Mesothelial cell of epicardium (in vitro differentiated cells): ENCODE measurements at regions not wholly inside any gene's neighbourhood (a gene's known extent, or its start where the extent isn't known, plus 50 kb on each side); places are given as distances from the start of the nearest gene placed in this dataset.

Experiments used
- DNase-seq, 2 experiments: peaks; one replicate each; pipeline ENCODE4 v3.0.0; 2021; ENCODE audit warnings: low spot score in 2 of 2; ENCODE audit not compliant: unreplicated experiment in 2 of 2
- H3K27ac Mint-ChIP-seq: 2 replicates; pipeline ENCODE4 v1.8.0; 2021; ENCODE audit warnings: mixed read lengths
- H3K27me3 Mint-ChIP-seq: 2 replicates; pipeline ENCODE4 v1.8.0; 2021; ENCODE audit warnings: low read depth, mixed read lengths
- H3K36me3 Mint-ChIP-seq: 2 replicates; pipeline ENCODE4 v1.8.0; 2021; ENCODE audit warnings: mixed read lengths
- H3K4me1 Mint-ChIP-seq: 2 replicates; pipeline ENCODE4 v1.8.0; 2021; ENCODE audit warnings: mixed read lengths
- H3K4me3 Mint-ChIP-seq: 2 replicates; pipeline ENCODE4 v1.8.0; 2021; ENCODE audit warnings: mild to moderate bottlenecking, moderate library complexity, mixed read lengths
- H3K9me3 Mint-ChIP-seq: 2 replicates; pipeline ENCODE4 v1.8.0; 2021; ENCODE audit warnings: mixed read lengths
- TF ChIP-seq, protein P1 (sequence below): fragments of 200-600 bp; sonication (generic); IDR thresholded peaks from one replicate; pipeline ENCODE4 v1.5.0; 2021; ENCODE audit warnings: antibody characterized with exemption; ENCODE audit not compliant: unreplicated experiment

DNA sequence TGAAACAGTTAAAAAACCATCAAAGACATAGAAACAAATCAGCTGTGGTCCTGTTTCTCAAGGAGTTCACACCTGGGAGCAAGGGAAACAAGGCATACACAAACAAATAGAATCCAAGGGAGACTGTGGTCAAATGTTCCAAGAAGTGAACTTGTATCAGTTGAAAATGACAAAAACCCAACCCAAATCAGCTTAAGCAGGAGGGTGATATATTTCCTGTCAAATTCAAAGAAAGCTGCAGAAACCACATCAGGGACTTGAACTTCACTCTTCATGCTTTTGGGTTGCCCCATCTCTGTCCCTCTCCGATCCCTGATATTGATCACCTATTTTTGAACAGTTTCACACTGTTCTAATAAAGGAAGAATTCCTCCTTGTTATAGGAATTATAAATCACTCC lies 148.6 kb upstream of the FMR1 start:
- Mint-ChIP-seq H3K9me3 (peaks cover 49% of the 10 kb centered on the region), H3K36me3 (no peaks in the 10 kb centered on the region)

DNA sequence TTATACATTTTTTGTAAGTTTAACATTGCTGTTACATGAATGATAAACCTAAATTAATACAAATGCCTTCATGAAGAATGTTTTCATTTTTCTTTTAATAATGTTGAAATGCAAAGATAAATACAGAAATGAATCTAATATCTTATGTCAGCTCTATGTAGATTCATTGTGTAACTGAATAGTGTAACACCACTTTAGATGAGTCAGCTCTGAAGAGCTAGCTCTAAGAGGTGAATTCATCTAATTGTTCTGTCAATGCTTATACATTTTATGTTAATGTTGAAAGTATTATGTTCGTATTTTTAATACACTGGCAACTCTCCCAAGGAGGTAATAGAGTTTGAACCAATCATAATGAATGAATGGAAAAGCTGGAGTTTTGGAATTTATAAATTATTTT lies 146.9 kb upstream of the FMR1 start:
- Mint-ChIP-seq H3K9me3 (peaks cover 58% of the 10 kb centered on the region), H3K27me3 (no peaks in the 10 kb centered on the region), H3K4me3 (no peak overlapping the region), H3K36me3 (no peaks in the 10 kb centered on the region), H3K4me1 (no peaks in the 10 kb centered on the region), H3K27ac (no peak overlapping the region)
- TF ChIP-seq, protein P1, sequence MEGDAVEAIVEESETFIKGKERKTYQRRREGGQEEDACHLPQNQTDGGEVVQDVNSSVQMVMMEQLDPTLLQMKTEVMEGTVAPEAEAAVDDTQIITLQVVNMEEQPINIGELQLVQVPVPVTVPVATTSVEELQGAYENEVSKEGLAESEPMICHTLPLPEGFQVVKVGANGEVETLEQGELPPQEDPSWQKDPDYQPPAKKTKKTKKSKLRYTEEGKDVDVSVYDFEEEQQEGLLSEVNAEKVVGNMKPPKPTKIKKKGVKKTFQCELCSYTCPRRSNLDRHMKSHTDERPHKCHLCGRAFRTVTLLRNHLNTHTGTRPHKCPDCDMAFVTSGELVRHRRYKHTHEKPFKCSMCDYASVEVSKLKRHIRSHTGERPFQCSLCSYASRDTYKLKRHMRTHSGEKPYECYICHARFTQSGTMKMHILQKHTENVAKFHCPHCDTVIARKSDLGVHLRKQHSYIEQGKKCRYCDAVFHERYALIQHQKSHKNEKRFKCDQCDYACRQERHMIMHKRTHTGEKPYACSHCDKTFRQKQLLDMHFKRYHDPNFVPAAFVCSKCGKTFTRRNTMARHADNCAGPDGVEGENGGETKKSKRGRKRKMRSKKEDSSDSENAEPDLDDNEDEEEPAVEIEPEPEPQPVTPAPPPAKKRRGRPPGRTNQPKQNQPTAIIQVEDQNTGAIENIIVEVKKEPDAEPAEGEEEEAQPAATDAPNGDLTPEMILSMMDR = no peak
- DNase-seq = no peak

More for the DNA sequence above, 148.6 kb upstream of the FMR1 start:
- Mint-ChIP-seq H3K4me3 (no peak overlapping the region), H3K27ac (no peak overlapping the region), H3K4me1 (no peaks in the 10 kb centered on the region), H3K27me3 (no peaks in the 10 kb centered on the region)
- no peak for DNase-seq
- TF ChIP-seq, protein P1 = no peak

DNA sequence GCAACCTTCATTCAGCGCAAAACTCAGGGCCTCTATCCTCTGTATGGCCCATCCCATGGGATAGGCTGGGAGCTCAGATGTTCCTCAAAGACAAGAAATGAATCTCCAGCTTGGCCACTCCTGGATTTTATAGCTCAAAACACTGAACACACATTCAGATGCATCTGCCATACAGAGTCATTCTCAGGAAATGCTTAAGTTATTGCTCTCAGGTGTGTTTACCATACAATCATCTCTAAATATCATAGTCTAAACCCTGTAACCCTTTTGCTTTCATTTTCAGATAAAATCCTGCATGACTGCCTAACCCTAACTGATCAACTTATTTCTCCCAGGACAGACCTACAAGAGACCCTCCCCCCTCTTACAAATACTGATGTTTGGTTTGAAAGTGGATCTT lies 140.9 kb upstream of the FMR1 start:
- no peaks in the 10 kb centered on the region for H3K27me3 Mint-ChIP-seq
- TF ChIP-seq, protein P1 = no peak
- H3K36me3 Mint-ChIP-seq = no peaks in the 10 kb centered on the region
- peaks cover 54% of the 10 kb centered on the region for H3K9me3 Mint-ChIP-seq
- H3K4me1 Mint-ChIP-seq = no peaks in the 10 kb centered on the region
- no peak overlapping the region for H3K4me3 Mint-ChIP-seq
- DNase-seq = no peak
- no peak overlapping the region for H3K27ac Mint-ChIP-seq

DNA sequence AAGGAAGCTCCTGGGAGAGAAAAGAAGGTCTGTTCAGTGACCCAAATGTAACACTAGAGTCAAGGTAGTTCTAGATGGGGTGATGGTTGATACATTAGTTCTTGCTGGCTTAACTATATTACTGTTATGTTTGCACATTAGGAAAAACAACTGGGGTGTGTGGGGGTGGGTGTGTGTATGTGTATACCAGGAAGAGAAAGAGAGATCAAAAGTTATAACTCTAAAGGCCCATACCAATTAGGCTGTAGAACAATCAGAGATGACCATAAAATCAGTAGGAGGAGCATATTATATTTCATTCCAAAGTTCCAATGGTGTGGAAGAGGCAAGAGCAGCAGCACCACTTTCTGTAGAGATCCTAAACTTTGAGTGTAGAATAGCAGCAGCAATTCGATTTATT lies 134.7 kb upstream of the FMR1 start:
- Mint-ChIP-seq H3K27me3 (no peaks in the 10 kb centered on the region), H3K36me3 (peaks cover 2% of the 10 kb centered on the region), H3K4me1 (no peaks in the 10 kb centered on the region), H3K9me3 (peaks cover 48% of the 10 kb centered on the region), H3K4me3 (no peak overlapping the region), H3K27ac (no peak overlapping the region)
- DNase-seq = no peak
- TF ChIP-seq, protein P1 = no peak

- Mint-ChIP-seq H3K36me3 (peaks cover 2% of the 10 kb centered on the region), H3K4me3 (no peak overlapping the region), H3K27me3 (no peaks in the 10 kb centered on the region), H3K4me1 (no peaks in the 10 kb centered on the region), H3K27ac (no peak overlapping the region), H3K9me3 (peaks cover 40% of the 10 kb centered on the region)
- no peak for DNase-seq
- TF ChIP-seq, protein P1 = no peak
Observed at GRCh38 chrX:147779173-147779572, 132.5 kb upstream of the FMR1 start.

GRCh38 chrX:147781844-147782243 lies 129.9 kb upstream of the FMR1 start:
- TF ChIP-seq, protein P1 = no peak
- Mint-ChIP-seq H3K4me1 (no peaks in the 10 kb centered on the region), H3K9me3 (peaks cover 31% of the 10 kb centered on the region), H3K36me3 (no peaks in the 10 kb centered on the region), H3K27me3 (no peaks in the 10 kb centered on the region), H3K4me3 (no peak overlapping the region), H3K27ac (no peak overlapping the region)
- DNase-seq = no peak
